Testis (tissue), 2 donors: ENCODE measurements at regions not wholly inside any gene's neighbourhood (a gene's known extent, or its start where the extent isn't known, plus 50 kb on each side); places are given as distances from the start of the nearest gene placed in this dataset.

Source experiments
- CTCF ChIP-seq, 3 experiments: fragments of 450-650 bp in 2 of 3; fragments of 200-600 bp in 1 of 3; sonication (generic) in 1 of 3; IDR thresholded peaks; one replicate each; pipeline ENCODE4 v1.5.1; 2016 to 2019; ENCODE audit warnings: antibody characterized with exemption in 3 of 3, mild to moderate bottlenecking in 2 of 3, moderate library complexity in 1 of 3
- POLR2A ChIP-seq: fragments of 450-650 bp; IDR thresholded peaks from one replicate; pipeline ENCODE4 v1.6.1; 2017; ENCODE audit warnings: antibody characterized with exemption, mild to moderate bottlenecking, moderate library complexity

GRCh38 chr5:3856036-3856435 lies 260.4 kb downstream of the IRX1 start:
- TF ChIP-seq CTCF (IDR thresholded peaks at IDR 0.05), result no peak
- TF ChIP-seq POLR2A, result no peak
